GM21737 (cell line): ENCODE measurements at regions not wholly inside any gene's neighbourhood (a gene's known extent, or its start where the extent isn't known, plus 50 kb on each side); places are given as distances from the start of the nearest gene placed in this dataset.
"Not testable (repeated sequence)": the region's sequence is repeated elsewhere in the genome, so short reads cannot be mapped to it uniquely, and the experiment has no call there.

Experiments used
- ATAC-seq: cut with Tn5 transposase; IDR thresholded peaks from one replicate; pipeline ENCODE4 v1.9.1; 2021; ENCODE audit warnings: mild to moderate bottlenecking, moderate library complexity; ENCODE audit not compliant: unreplicated experiment

GRCh38 chr6:78639111-78640110 lies 227.9 kb upstream of the IRAK1BP1 start:
- ATAC-seq: no peak

- ATAC-seq: not testable (repeated sequence)
Observed at GRCh38 chr6:78643976-78644375, 223.4 kb upstream of the IRAK1BP1 start.

- ATAC-seq: not testable (repeated sequence)
Observed at GRCh38 chr6:78646542-78647415, 220.6 kb upstream of the IRAK1BP1 start.

GRCh38 chr6:78665819-78666218 lies 201.5 kb upstream of the IRAK1BP1 start:
- ATAC-seq: not testable (repeated sequence)

- no peak for ATAC-seq
Observed at GRCh38 chr6:78666764-78667163, 200.6 kb upstream of the IRAK1BP1 start.

GRCh38 chr6:78670156-78670555 lies 197.2 kb upstream of the IRAK1BP1 start:
- ATAC-seq: no peak

- no peak for ATAC-seq
Observed at GRCh38 chr6:78670802-78671201, 196.5 kb upstream of the IRAK1BP1 start.

GRCh38 chr6:78676069-78677007 lies 191.0 kb upstream of the IRAK1BP1 start:
- not testable (repeated sequence) for ATAC-seq

- no peak for ATAC-seq
Observed at GRCh38 chr6:78688668-78689067, 178.7 kb upstream of the IRAK1BP1 start.

- ATAC-seq: no peak
Observed at GRCh38 chr6:78693835-78694234, 173.5 kb upstream of the IRAK1BP1 start.

GRCh38 chr6:78694628-78695027 lies 172.7 kb upstream of the IRAK1BP1 start:
- ATAC-seq: not testable (repeated sequence)

GRCh38 chr6:78700991-78701390 lies 166.4 kb upstream of the IRAK1BP1 start:
- no peak for ATAC-seq

- no peak for ATAC-seq
Observed at GRCh38 chr6:78701407-78701806, 165.9 kb upstream of the IRAK1BP1 start.

- no peak for ATAC-seq
Observed at GRCh38 chr6:78709021-78709420, 158.3 kb upstream of the IRAK1BP1 start.

- ATAC-seq: no peak
Observed at GRCh38 chr6:78713564-78713963, 153.8 kb upstream of the IRAK1BP1 start.

GRCh38 chr6:78744144-78744543 lies 123.2 kb upstream of the IRAK1BP1 start:
- ATAC-seq: no peak

- ATAC-seq: no peak
Observed at GRCh38 chr6:78746457-78746856, 120.9 kb upstream of the IRAK1BP1 start.

GRCh38 chr6:78749326-78749725 lies 118.0 kb upstream of the IRAK1BP1 start:
- ATAC-seq: no peak

GRCh38 chr6:78758297-78758798 lies 109.0 kb upstream of the IRAK1BP1 start:
- not testable (repeated sequence) for ATAC-seq

- no peak for ATAC-seq
Observed at GRCh38 chr6:78768271-78768670, 99.1 kb upstream of the IRAK1BP1 start.
